Caco-2 (cell line): ENCODE measurements at regions not wholly inside any gene's neighbourhood (a gene's known extent, or its start where the extent isn't known, plus 50 kb on each side); places are given as distances from the start of the nearest gene placed in this dataset.

ENCODE experiments used
- BruUV-seq: library from RNA; stranded (reverse); fragments of 400-500 nt; replicated peaks from 2 replicates; lab custom pipeline; 2021; lab: Mats Ljungman, UMichigan
- CTCF ChIA-PET: fragments of 300-600 bp; sonication (Branson Sonifier 250); formaldehyde crosslinking; loops from one replicate; lab custom pipeline; 2022; ENCODE audit warnings: antibody characterized with exemption; lab: Charles Lee
- POLR2A ChIA-PET: fragments of 300-600 bp; sonication (Branson Sonifier 250); formaldehyde crosslinking; loops from one replicate; lab custom pipeline; 2022; ENCODE audit warnings: antibody characterized with exemption; lab: Charles Lee
- DNase-seq, 2 experiments: peaks; one replicate each; pipeline versions ENCODE4 v3.0.0 to v3.0.0-alpha.2; 2020 to 2022
- H3K27me3 ChIP-seq: replicated peaks from 2 replicates; pipeline ENCODE4 v1.6.0; 2011; ENCODE audit warnings: low read length; ENCODE audit not compliant: control insufficient read depth, insufficient read depth
- H3K36me3 ChIP-seq: 2 replicates; pipeline ENCODE4 v1.5.1; 2011; ENCODE audit warnings: low read length; ENCODE audit not compliant: control insufficient read depth, insufficient read depth
- H3K4me1 ChIP-seq: fragments of 250-450 bp; sonication (Bioruptor Pico); 2 replicates; pipeline ENCODE4 v1.5.1; 2020; ENCODE audit warnings: mild to moderate bottlenecking
- H3K4me3 ChIP-seq: 2 replicates; pipeline ENCODE4 v1.5.1; 2011; ENCODE audit warnings: low read depth, mild to moderate bottlenecking, control low read depth, low read length
- H3K9me3 ChIP-seq: fragments of 250-450 bp; sonication (Bioruptor Pico); 2 replicates; pipeline ENCODE4 v1.5.1; 2020; ENCODE audit warnings: mild to moderate bottlenecking, moderate library complexity
- H3K27ac Mint-ChIP-seq: one replicate; pipeline ENCODE4 v1.8.0; 2022; ENCODE audit warnings: mixed read lengths; ENCODE audit not compliant: unreplicated experiment
- H3K27me3 Mint-ChIP-seq: one replicate; pipeline ENCODE4 v1.8.0; 2022; ENCODE audit warnings: mixed read lengths; ENCODE audit not compliant: insufficient read depth, unreplicated experiment
- H3K36me3 Mint-ChIP-seq: one replicate; pipeline ENCODE4 v1.8.0; 2022; ENCODE audit warnings: mild to moderate bottlenecking, mixed read lengths; ENCODE audit not compliant: insufficient read depth, unreplicated experiment
- H3K4me1 Mint-ChIP-seq: one replicate; pipeline ENCODE4 v1.8.0; 2022; ENCODE audit warnings: low read depth, mixed read lengths; ENCODE audit not compliant: unreplicated experiment
- H3K4me3 Mint-ChIP-seq: one replicate; pipeline ENCODE4 v1.8.0; 2022; ENCODE audit warnings: mild to moderate bottlenecking, moderate library complexity, mixed read lengths; ENCODE audit not compliant: unreplicated experiment
- H3K9me3 Mint-ChIP-seq: one replicate; pipeline ENCODE4 v1.8.0; 2022; ENCODE audit warnings: mixed read lengths; ENCODE audit not compliant: unreplicated experiment
- CTCF ChIP-seq, 2 experiments: fragments of 200-600 bp in 1 of 2; IDR thresholded peaks; 1 replicate in 1 of 2; 2 replicates in 1 of 2; pipeline versions ENCODE4 v1.5.1 to v1.8.0; 2011 to 2022; ENCODE audit warnings: antibody characterized with exemption in 1 of 2, control low read depth in 1 of 2, inconsistent platforms in 1 of 2, low read depth in 1 of 2, low read length in 1 of 2, mild to moderate bottlenecking in 1 of 2, moderate library complexity in 1 of 2; ENCODE audit not compliant: insufficient read depth in 1 of 2, severe bottlenecking in 1 of 2, unreplicated experiment in 1 of 2
- intact Hi-C: fragments of 100-400 bp; cut with micrococcal nuclease; formaldehyde crosslinking; loops from one replicate; pipeline ENCODE4 v1.10.0; 2022; ENCODE audit not compliant: unreplicated experiment

- H3K9me3 ChIP-seq: no peaks in the 10 kb centered on the region
- no peak overlapping the region for H3K4me3 Mint-ChIP-seq
- no peaks in the 10 kb centered on the region for H3K27me3 ChIP-seq
- no peak for DNase-seq
- H3K4me3 ChIP-seq: no peak overlapping the region
- no peaks in the 10 kb centered on the region for H3K4me1 ChIP-seq
- H3K36me3 ChIP-seq: no peaks in the 10 kb centered on the region
- no peaks in the 10 kb centered on the region for H3K4me1 Mint-ChIP-seq
- H3K36me3 Mint-ChIP-seq: no peaks in the 10 kb centered on the region
- ChIA-PET POLR2A (no interaction called here), CTCF (no interaction called here)
- intact Hi-C loops: no loop called here
- peaks cover 16% of the 10 kb centered on the region for H3K27me3 Mint-ChIP-seq
- BruUV-seq: no TSS peak
- no peaks in the 10 kb centered on the region for H3K9me3 Mint-ChIP-seq
- no peak overlapping the region for H3K27ac Mint-ChIP-seq
- TF ChIP-seq CTCF (IDR thresholded peaks at IDR 0.05; ENCODE audit: insufficient read depth in 1 of 2, low read depth in 1 of 2, low read length in 1 of 2, severe bottlenecking in 1 of 2, unreplicated experiment in 1 of 2): no peak
These were observed 952.0 kb downstream of the SLC4A3 start for GRCh38 chr2:220579452-220579851.

- peak in 1 of 2 experiments; percentile 24 for TF ChIP-seq CTCF (IDR thresholded peaks at IDR 0.05; ENCODE audit: insufficient read depth in 1 of 2, low read depth in 1 of 2, low read length in 1 of 2, severe bottlenecking in 1 of 2, unreplicated experiment in 1 of 2)
- no peaks in the 10 kb centered on the region for H3K27me3 ChIP-seq
- DNase-seq: no peak
- H3K9me3 ChIP-seq: no peaks in the 10 kb centered on the region
- BruUV-seq: no TSS peak
- Mint-ChIP-seq H3K27me3 (peaks cover 16% of the 10 kb centered on the region), H3K4me1 (no peaks in the 10 kb centered on the region), H3K9me3 (no peaks in the 10 kb centered on the region), H3K36me3 (no peaks in the 10 kb centered on the region), H3K4me3 (no peak overlapping the region), H3K27ac (no peak overlapping the region)
- no peak overlapping the region for H3K4me3 ChIP-seq
- intact Hi-C loops: no loop called here
- POLR2A ChIA-PET: no interaction called here
- H3K4me1 ChIP-seq: no peaks in the 10 kb centered on the region
- no peaks in the 10 kb centered on the region for H3K36me3 ChIP-seq
- CTCF ChIA-PET: no interaction called here
These were observed 952.7 kb downstream of the SLC4A3 start for GRCh38 chr2:220580113-220580512.

GRCh38 chr2:220583725-220584124, 956.3 kb downstream of the SLC4A3 start:
- Histone ChIP-seq H3K4me3 (no peak overlapping the region), H3K9me3 (no peaks in the 10 kb centered on the region), H3K27me3 (0 out of 2 replicates have a peak, but pooled peaks cover under 1% of the 10 kb centered on the region), H3K4me1 (no peaks in the 10 kb centered on the region), H3K36me3 (no peaks in the 10 kb centered on the region)
- Mint-ChIP-seq H3K4me3 (no peak overlapping the region), H3K9me3 (no peaks in the 10 kb centered on the region), H3K27ac (no peak overlapping the region), H3K4me1 (no peaks in the 10 kb centered on the region), H3K27me3 (peaks cover 27% of the 10 kb centered on the region), H3K36me3 (no peaks in the 10 kb centered on the region)
- POLR2A ChIA-PET: no interaction called here
- TF ChIP-seq CTCF (IDR thresholded peaks at IDR 0.05; ENCODE audit: insufficient read depth in 1 of 2, low read depth in 1 of 2, low read length in 1 of 2, severe bottlenecking in 1 of 2, unreplicated experiment in 1 of 2): no peak
- intact Hi-C loops: no loop called here
- CTCF ChIA-PET: no interaction called here
- DNase-seq: no peak
- BruUV-seq: no TSS peak
